ENCODE measurements at regions not wholly inside any gene's neighbourhood (a gene's known extent, or its start where the extent isn't known, plus 50 kb on each side); places are given as distances from the start of the nearest gene placed in this dataset.
"Not testable (repeated sequence)": the region's sequence is repeated elsewhere in the genome, so short reads cannot be mapped to it uniquely, and the experiment has no call there.

DNA sequence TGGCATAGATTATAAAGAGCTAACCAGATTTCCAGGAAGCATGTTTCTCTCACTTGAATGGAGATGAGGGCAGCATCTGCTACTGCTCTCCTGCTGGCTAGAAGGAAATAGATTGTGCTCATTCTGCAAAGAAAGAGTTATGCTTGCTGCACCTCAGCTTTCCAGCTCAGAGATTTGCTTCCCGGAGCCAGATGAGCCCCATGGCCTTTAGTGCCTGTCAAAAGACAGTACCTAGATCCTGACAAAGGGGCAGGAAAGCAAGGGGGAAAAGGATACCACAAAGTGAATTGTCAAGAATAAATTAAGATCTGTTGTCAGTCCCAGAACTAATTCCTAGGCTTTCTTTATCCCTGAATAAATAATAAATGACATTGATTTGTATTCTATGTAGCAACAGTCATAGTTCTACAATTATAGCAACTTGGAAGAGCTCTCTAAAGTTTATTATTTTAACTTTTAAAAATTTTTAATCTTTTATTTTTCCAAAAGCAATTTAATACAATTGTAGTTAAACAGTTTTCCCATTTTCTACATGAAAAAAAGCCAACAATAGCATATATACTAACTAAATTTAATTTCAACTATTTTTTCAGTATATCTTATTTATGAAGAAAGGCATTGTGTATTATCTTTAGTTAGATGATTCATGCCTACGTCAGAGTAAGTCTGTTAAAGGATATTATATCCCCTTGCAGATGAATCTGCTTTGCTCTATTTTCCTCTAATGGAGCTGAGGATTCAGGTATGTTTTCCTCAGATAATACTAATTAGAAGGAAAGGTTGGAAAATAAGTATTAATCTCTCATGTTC lies 306.1 kb upstream of the DDI1 start:
- peak; percentile 63 for DNase-seq (ENCODE audit: low read depth)

DNA sequence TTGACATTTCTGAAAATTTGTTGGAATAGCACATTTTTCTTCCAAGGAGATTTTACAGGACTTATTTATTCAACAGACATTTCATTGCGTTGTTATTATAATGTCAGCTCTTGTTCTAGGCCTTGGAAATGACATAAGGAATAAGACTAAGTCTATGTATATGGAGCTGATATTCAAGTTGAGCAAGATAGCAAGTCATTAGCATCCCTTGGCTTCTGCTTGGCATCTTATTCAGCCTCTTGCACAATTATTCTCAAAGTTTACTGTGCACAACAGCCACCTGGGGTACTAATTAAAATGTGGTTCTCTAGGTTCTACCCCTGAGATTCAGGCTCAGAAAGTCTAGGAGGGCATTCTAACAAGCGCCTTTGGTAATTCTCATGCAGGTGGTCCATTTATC lies 304.8 kb upstream of the DDI1 start:
- no peak for DNase-seq (ENCODE audit: low read depth)

DNA sequence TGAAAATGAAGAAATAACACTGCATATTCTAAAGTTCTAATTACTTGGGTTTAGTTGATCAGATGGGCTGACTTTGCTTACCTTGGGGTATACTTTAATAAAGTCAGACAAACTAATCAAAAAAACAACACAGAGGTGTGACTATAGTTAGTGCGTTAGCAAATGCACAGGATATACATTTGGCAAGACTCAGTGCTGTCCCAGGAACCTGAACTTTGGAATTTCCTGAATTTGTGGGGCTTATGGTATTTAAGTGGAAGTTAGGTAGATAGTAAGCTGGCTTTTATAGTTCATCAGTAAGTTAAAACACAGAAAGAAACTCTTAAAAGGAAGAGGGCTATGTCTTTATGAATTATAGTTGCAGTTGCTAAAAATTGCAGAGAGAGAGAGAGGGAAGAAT lies 302.6 kb upstream of the DDI1 start:
- DNase-seq (ENCODE audit: low read depth), result no peak

DNA sequence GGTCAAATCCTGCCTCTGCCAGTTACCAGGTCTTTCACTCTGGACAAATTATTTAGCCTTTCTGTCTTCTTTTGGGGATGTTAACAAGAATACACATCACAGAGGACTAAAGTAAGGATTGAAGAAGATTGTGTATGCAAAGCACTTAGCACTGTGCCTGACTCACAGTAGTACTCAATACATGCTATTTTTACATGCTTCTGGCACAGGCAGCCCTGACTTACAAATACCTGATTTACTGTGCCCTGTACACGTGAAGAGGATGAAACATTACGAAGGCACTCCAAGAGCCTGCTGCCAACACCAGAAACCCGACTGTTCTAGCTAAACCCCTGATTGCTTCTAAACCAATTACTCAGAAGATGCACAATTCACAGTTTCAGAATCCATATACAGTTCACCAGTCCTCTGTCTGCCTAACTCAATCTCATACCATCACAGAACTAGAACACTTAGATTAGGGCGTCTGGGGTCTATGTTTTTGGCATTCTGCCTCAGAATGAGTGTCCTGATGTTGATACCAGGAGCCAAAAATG lies 300.9 kb upstream of the DDI1 start:
- no peak for DNase-seq (ENCODE audit: low read depth)

DNA sequence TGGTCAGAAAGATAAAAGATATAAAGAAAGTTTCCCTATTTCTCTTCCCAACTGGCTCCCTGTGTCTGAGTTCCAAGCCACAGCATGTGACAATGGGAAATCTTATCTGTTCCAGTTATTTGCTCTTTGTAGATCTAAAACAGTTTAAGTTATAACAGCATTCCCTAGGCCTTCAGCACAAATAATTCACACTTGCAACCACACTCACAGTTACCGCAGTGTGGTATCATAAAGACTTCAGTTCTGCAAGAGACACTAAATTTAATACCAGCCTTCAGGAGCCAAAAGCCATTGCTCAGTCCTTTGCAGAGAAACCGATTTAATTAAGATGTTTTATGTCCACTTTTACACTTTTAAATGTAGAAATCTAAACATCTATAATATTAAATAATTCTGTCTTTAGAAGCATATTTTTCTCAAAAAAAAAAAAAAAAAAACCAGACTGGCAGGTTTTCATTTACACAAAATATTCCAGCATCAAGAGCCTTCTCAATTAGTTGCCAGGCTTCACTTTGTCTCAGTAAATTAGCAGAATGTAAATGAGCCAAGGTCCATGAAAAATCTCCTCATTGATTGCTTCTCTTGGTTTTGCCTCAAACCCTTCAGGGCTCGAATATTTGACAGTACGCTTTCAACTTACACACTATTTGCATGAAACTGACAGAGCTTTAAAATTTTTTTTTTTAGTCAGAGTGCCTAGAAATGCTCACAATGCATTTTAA lies 300.0 kb upstream of the DDI1 start:
- DNase-seq (ENCODE audit: low read depth), result no peak

DNA sequence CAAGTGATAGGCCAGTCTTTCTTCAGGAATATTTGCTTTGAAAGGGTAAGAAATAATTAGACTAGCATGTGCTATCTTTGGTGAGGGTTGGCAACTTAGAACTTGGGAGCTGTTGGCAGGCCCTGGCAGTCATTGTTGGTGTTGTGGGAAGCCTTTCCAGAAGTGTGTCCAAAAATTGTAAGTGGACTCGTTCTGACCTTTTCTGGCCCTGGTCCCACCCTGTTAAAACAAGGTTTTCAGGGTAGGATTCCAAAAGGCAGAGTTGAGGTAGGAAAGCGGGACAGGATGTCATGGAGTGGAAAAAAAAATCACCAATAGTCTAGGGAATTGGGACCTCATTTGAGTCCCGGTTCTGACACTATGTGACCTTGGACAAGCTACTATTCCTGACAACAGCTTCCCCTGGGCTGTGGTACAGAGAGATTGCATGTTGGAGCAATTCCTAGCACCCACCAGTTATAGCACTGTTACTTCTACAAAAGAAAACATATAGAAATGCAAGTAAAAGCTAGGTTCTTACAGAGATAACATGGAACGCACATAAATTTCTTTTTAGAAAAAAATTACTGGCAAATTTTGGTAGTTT lies 299.3 kb upstream of the DDI1 start:
- no peak for DNase-seq (ENCODE audit: low read depth)

DNA sequence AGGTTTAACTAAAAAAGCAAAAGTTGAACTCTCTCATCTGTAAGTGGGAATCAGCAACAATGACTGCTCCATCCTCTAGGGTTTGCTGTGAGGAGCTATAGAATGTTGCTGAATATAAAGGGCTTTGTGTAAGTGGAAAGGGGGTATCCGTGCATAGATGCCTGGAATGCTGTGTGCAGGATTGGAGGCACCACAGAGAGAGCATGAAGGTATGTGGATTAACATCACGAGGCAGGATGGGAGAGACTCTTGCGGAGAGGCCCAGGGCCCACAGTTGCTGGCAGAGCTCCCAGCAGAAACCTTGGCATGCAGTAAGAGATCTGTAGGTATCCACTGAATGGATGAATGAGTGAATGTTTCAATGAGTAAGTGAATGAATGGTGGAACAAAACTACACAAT lies 298.7 kb upstream of the DDI1 start:
- peak; percentile 19 for DNase-seq (ENCODE audit: low read depth)

DNA sequence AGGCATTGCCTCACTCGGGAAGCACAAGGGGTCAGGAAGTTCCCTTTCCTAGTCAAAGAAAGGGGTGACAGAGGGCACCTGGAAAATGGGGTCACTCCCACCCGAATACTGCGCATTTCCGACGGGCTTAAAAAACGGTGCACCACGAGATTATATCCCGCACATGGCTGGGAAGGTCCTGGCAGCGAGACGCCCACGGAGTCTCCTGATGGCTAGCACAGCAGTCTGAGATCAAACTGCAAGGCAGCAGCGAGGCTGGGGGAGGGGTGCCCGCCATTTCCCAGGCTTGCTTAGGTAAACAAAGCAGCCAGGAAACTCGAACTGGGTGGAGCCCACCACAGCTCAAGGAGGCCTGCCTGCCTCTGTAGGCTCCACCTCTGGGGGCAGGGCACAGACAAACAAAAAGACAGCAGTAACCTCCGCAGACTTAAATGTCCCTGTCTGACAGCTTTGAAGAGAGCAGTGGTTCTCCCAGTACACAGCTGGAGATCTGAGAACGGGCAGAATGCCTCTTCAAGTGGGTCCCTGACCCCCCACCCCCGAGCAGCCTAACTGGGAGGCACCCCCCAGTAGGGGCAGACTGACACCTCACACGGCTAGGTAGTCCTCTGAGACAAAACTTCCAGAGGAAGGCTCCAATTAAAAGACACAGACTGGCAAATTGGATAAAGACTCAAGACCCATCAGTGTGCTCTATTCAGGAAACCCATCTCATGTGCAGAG lies 297.2 kb upstream of the DDI1 start:
- not testable (repeated sequence) for DNase-seq (ENCODE audit: low read depth)

DNA sequence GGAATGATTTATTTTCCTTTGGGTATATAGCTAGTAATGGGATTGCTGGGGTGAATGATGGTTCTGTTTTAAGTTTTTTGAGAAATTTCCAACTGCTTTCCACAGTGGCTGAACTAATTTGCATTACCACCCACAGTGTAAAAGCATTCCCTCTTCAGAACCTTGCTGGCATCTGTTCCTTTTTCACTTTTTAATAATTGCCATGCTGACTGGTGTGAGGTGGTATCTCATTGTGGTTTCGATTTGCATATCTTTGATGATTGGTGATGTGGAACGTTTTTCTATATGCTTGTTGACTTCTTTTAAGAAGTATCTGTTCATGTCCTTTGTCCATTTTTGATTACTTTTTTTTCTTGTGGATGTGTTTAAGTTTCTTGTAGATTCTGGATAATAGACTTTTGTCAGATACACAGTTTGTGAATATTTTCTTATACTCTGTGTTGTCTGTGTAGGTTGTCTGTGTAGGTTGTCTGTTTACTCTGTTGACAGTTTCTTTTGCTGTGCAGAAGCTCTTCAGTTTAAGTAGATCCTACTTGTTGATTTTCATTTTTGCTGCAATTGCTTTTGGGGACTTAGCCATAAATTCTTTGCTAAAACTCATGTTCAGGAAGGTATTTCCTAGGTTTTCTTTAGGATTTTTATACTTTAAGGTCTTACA lies 291.8 kb upstream of the DDI1 start:
- no peak for DNase-seq (ENCODE audit: low read depth)

DNA sequence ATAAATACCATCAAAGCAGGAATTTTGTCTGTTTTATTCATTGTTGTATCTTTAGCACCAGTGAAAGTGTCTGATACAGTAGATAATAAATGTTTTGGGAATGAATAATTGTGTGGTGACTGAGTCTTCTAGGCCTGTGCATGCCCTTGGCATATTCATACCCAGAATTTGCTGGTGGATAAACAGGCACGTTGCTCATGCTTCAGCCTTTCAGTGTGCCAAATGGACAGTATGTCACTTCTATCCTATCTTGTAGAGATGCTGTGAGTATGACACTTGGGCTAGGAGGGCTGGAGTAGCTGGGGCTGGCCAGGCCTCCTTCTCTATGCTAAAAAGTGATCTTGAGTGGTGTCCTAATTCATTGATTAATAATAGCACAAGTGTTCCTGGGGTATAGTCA lies 287.3 kb upstream of the DDI1 start:
- DNase-seq (ENCODE audit: low read depth), result peak; percentile 9

DNA sequence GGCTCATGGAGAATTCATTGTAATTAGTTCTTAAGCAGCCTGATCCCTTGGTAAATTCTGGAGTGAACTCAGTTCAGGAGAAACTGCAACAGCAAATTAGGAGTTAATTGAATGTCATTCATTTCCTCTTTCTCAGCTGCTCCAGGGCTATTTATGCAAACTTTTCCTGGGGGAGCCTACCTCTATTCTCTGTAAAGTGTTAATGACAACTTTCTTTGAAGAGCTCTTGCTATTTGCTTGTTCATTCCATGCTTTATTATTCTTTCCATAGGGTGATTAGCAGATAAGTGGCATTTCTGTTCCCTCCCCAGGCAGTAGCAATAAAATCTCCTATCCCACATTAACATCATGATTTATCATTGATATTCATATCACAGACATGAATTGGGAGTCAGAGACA lies 267.6 kb upstream of the DDI1 start:
- DNase-seq (ENCODE audit: low read depth), result no peak

DNA sequence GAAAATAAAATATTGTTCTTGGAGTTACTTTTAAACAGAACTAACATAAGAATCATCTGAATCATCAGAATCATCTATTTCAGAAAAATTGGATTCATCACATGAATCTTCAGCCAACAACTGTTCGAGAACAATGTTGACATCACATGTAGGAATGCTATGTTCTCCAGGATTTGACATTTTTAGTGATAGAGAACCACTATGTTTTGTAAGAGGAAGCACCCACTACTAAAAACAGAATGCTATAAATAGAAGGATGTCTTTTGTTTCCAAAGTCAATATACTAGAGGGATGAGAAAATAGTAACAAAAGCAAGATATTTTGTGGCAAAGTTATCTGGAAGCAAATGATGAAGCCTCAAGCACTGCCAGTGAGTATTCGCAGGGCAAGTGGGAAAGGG lies 263.4 kb upstream of the DDI1 start:
- peak; percentile 84 for DNase-seq (ENCODE audit: low read depth)

DNA sequence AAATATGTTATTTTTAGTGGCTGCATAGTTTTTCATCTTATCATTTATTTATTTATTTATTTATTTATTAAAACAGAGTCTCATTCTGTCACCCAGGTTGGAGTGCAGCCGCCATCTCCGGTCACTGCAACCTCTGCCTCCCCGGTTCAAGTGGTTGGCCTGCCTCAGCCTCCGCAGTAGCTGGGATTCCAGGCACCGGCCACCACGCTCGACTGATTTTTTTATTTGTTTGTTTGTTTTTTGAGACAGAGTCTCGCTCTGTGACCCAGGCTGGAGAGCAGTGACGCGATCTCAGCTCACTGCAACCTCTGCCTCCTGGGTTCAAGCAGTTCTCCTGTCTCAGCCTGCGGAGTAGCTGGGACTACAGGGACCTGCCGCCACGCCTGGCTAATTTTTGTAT lies 262.9 kb upstream of the DDI1 start:
- no peak for DNase-seq (ENCODE audit: low read depth)

DNA sequence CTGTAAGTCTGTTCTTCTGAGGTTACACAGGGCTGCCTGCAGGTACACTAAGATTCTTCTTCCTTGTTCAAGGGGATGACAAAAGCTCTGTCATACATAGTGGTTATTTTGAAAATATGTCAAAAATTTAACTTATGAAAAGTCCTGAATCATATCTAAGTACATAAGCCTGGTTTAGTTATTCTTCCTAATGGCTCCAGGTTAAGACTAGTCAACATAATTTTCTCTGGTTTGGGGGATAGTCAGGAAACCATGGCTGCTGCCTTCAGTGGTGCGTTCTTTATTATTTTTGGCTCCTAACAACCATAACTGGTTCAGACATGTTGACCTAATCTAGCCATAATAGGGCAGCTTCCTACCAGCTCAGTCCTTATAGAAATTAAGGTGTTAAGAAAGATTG lies 257.4 kb upstream of the DDI1 start:
- DNase-seq (ENCODE audit: low read depth), result peak; percentile 15

DNA sequence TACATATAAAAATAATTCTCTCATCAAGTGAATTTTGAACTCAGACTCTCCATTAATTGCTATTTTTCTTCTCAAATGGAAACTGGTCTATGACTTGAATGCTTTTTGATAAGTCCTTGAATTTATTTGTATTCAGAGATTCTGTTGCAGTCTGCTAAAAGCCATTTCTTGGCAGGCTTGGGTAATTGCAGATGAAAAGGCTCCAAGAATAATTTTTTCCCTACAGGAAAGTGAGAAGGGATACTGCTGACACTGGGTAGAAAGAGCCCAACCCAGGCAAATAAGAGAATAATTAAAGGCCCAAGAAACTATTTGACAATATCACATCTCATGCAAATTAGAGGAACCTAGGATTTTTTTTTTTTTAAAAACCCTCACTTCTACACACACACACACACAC lies 246.5 kb upstream of the DDI1 start:
- no peak for DNase-seq (ENCODE audit: low read depth)

DNA sequence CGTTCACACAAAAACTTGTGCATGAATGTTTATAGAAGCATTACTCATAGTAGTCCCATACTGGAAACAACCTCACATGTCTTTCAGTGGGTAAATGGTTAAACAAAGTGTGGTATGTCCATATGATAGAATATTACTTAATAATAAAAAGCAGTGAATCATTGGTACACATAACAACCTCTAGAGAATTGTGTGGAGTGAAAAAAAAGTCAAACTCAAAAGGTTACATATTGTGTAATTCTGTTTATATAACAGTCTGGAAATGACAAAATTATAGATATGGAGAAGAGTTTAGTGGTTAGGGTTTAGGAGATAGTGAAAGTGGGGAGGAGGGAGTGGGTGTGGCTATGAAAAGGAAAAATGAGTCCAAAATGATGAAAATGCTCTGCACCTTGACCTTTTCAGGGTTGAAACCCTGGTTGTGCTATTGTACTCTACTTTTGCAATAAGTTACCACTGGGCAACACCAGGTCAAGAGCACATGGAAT lies 243.4 kb upstream of the DDI1 start:
- DNase-seq (ENCODE audit: low read depth), result peak; percentile 93

DNA sequence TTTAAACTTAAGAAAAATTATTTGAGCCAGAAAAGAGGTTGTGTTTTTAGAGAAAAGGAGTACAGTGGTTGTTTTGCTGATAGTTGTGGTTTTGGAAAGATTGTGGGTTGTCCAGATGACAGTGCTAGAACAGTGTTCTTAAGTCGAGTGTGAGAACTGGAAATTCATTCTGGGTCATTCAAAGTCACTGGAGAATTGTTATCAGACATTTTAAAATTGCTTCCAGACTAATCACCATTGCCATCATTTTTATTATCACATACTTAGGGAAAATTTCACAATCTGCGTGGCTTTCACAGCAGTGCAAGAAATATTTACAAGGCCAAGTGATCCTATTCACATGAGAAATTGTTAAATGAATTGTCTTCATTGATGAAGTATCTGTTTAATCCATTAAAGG lies 242.2 kb upstream of the DDI1 start:
- peak; percentile 85 for DNase-seq (ENCODE audit: low read depth)

DNA sequence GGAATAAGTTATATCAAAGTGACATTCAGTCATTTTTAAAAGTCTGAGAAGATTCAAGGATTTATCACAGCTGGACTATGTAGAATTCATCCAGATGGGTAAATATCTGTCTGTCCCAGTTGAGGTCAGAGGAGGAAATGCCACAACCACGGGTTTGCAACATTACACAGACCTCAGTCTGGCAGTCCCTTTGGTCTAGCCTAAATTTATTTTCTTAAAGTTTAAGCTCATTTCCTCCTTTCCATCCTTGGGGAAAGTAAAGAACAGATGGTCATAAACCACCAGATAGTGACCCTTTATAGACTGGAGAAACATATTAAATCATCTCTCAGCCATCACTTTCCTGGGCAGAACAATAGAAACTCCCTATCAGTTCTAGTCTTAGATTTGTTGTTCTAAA lies 238.4 kb upstream of the DDI1 start:
- DNase-seq (ENCODE audit: low read depth), result peak; percentile 88

DNA sequence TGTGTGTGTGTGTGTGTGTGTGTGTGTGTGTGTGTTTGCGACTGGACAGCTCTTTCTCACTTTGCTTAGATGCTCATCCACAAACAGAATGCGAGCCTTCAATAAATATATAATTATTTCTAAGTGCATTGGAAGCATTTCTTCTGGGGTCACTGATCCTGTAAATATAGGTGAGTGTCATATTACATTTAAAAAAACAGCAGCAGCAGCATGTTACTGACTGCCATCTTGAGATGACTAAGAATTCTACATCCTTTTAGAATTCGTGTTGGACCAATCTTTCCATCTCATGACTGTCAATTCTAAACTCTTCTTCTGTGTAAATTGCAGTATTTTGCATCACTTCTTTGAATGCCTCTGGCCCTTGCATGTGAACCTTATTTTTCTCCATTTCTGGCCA lies 238.0 kb upstream of the DDI1 start:
- DNase-seq (ENCODE audit: low read depth), result peak; percentile 51

DNA sequence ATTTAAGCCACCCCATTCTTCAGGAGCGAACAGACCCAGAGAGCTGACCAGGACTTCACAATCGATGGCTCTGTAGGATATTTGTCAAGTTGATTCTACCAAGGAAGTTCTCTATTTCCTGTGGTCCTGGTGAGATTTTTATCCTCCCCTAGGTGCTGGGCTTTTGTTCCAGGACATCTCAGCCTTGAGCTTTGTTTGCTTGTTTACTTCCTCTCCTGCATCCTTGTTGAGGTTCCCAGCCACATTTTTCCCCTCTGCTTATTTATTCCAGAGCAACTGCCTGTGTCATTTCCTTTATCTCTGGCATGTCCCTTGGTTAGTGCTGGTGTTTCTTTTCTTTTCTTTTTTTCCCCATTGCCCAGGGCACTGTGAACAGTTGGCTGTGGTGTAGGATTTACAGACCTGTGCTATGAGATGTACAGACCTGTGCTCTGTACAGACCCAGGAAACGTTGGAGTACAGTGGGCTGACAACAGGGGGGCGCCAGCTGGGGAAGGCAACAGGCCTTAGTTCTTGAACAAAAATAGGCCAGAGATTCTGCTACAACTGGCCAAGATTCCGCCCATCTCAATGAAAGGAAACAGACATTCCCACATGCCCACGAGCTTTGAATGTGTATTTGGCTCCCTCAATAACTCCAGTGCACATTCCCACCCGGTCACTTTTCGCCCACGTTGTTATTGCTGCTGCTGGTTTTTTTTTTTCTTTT lies 235.9 kb upstream of the DDI1 start:
- no peak for DNase-seq (ENCODE audit: low read depth)

DNA sequence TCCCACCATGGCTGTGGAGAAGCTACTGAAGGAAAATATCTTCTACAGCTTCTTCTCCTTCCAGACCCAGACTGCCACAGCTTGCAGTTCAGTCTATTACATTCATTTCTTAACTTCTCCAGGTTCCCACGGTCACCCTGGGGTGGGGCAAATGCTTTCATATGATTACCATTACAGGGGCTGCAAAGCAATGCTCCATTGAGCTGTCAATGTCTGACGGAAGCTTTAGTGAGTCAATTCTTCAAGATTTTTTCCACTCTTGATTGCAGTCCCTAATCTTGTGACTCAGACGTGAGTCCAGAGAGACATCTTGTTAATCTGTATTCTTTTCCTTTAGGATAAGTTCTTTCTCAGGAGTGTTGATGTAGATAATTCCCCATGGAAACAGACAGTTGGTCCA lies 233.4 kb upstream of the DDI1 start:
- peak; percentile 82 for DNase-seq (ENCODE audit: low read depth)
